Right lung (tissue), 2 donors: ENCODE measurements at regions not wholly inside any gene's neighbourhood (a gene's known extent, or its start where the extent isn't known, plus 50 kb on each side); places are given as distances from the start of the nearest gene placed in this dataset.

ENCODE experiments used
- DNase-seq, 2 donors: peaks; one replicate each; pipeline ENCODE4 v3.0.0-alpha.2; 2013

GRCh38 chr15:62977952-62978811 is 64.4 kb upstream of the TPM1 start:
- DNase-seq = no peak

GRCh38 chr15:62979252-62979651 is 63.3 kb upstream of the TPM1 start:
- DNase-seq = no peak

GRCh38 chr15:62981071-62981470 is 61.5 kb upstream of the TPM1 start:
- no peak for DNase-seq

GRCh38 chr15:62983956-62984355 is 58.6 kb upstream of the TPM1 start:
- DNase-seq = no peak

DNA sequence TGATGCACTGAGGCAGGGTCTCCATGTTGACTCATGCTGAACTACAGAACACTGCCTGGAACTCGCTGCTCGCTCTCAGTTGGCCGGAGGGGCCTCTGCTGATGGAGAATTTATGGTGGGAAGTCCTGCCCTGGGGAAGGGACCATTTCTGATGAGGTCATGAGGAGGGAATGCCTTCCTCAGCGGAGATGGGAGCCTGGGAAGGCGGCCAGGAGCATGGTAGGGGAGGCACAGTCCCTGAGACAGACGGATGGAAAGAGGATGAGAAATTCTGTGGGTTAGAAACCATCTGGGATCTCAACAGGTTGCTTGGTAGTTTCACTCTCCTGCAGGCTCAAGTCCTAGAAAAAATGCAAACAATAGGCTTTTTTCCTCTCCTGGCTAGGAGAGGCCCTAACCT is 56.8 kb upstream of the TPM1 start:
- no peak for DNase-seq

- no peak for DNase-seq
Measured at GRCh38 chr15:62986948-62987347, 55.6 kb upstream of the TPM1 start.

- no peak for DNase-seq
Measured at GRCh38 chr15:62988701-62989100, 53.8 kb upstream of the TPM1 start.

GRCh38 chr15:62989366-62990055 is 53.0 kb upstream of the TPM1 start:
- no peak for DNase-seq

GRCh38 chr15:62991698-62992097 is 50.8 kb upstream of the TPM1 start:
- no peak for DNase-seq

- DNase-seq = no peak
Measured at GRCh38 chr15:62992302-62992701, 50.2 kb upstream of the TPM1 start.
